Astrocyte (in vitro differentiated cells and primary cell): ENCODE measurements at regions not wholly inside any gene's neighbourhood (a gene's known extent, or its start where the extent isn't known, plus 50 kb on each side); places are given as distances from the start of the nearest gene placed in this dataset.
A peak's percentile ranks its signal among the peaks of the same experiment; 100 is the strongest.

ENCODE experiments used
- DNase-seq: peaks from one replicate; pipeline ENCODE4 v3.0.0-alpha.2; 2010; ENCODE audit warnings: low read depth
- FAIRE-seq: peaks from 2 replicates; lab custom pipeline; 2011; peaks lifted over from hg19 to GRCh38; lab: Jason Lieb, UNC
- H2AFZ ChIP-seq: 2 replicates; pipeline ENCODE4 v1.6.0; 2012; ENCODE audit warnings: low read depth, low read length, inconsistent platforms
- H3K27ac ChIP-seq: 2 replicates; pipeline ENCODE4 v1.5.1; 2011; ENCODE audit warnings: low read depth, low read length, inconsistent platforms
- H3K27me3 ChIP-seq: 2 replicates; pipeline ENCODE4 v1.6.0; 2011; ENCODE audit warnings: low read length, inconsistent platforms; ENCODE audit not compliant: insufficient read depth
- H3K36me3 ChIP-seq: 2 replicates; pipeline ENCODE4 v1.5.1; 2011; ENCODE audit warnings: low read length, inconsistent platforms; ENCODE audit not compliant: insufficient read depth
- H3K4me1 ChIP-seq: 2 replicates; pipeline ENCODE4 v1.5.1; 2011; ENCODE audit warnings: low read length, inconsistent platforms; ENCODE audit not compliant: insufficient read depth
- H3K4me2 ChIP-seq: 2 replicates; pipeline ENCODE4 v1.6.0; 2012; ENCODE audit warnings: low read length, inconsistent platforms
- H3K4me3 ChIP-seq: 2 replicates; pipeline ENCODE4 v1.5.1; 2011; ENCODE audit warnings: low read depth, mild to moderate bottlenecking, low read length, inconsistent platforms; ENCODE audit not compliant: insufficient read depth
- H3K79me2 ChIP-seq: 2 replicates; pipeline ENCODE4 v1.6.0; 2012; ENCODE audit warnings: mild to moderate bottlenecking, low read length, inconsistent platforms; ENCODE audit not compliant: insufficient read depth
- H3K9ac ChIP-seq: 2 replicates; pipeline ENCODE4 v1.6.0; 2012; ENCODE audit warnings: mild to moderate bottlenecking, low read length, inconsistent platforms
- H3K9me3 ChIP-seq: 2 replicates; pipeline ENCODE4 v1.5.1; 2012; ENCODE audit warnings: low read depth, mild to moderate bottlenecking, low read length, inconsistent platforms; ENCODE audit not compliant: insufficient read depth
- H4K20me1 ChIP-seq: 2 replicates; pipeline ENCODE4 v1.6.0; 2012; ENCODE audit warnings: low read length, inconsistent platforms; ENCODE audit not compliant: insufficient read depth
- H3K27ac Mint-ChIP-seq: one replicate; pipeline ENCODE4 v1.8.0; 2021; ENCODE audit warnings: mild to moderate bottlenecking, mixed read lengths; ENCODE audit not compliant: unreplicated experiment
- H3K27me3 Mint-ChIP-seq: one replicate; pipeline ENCODE4 v1.8.0; 2021; ENCODE audit warnings: low read depth, mixed read lengths; ENCODE audit not compliant: unreplicated experiment
- H3K36me3 Mint-ChIP-seq: one replicate; pipeline ENCODE4 v1.8.0; 2021; ENCODE audit warnings: low read depth, mixed read lengths; ENCODE audit not compliant: unreplicated experiment
- H3K4me1 Mint-ChIP-seq: one replicate; pipeline ENCODE4 v1.8.0; 2021; ENCODE audit warnings: low read depth, mixed read lengths; ENCODE audit not compliant: unreplicated experiment
- H3K4me3 Mint-ChIP-seq: one replicate; pipeline ENCODE4 v1.8.0; 2021; ENCODE audit warnings: mild to moderate bottlenecking, moderate library complexity, mixed read lengths; ENCODE audit not compliant: unreplicated experiment
- H3K9me3 Mint-ChIP-seq: one replicate; pipeline ENCODE4 v1.8.0; 2021; ENCODE audit warnings: mild to moderate bottlenecking, mixed read lengths; ENCODE audit not compliant: unreplicated experiment
- CTCF ChIP-seq: IDR thresholded peaks from 2 replicates; pipeline ENCODE4 v1.5.1; 2011; ENCODE audit warnings: low read depth, mild to moderate bottlenecking, inconsistent platforms, low read length, moderate library complexity; ENCODE audit not compliant: insufficient read depth
- EZH2 ChIP-seq: IDR thresholded peaks from 2 replicates; pipeline ENCODE4 v1.6.1; 2012; ENCODE audit warnings: mild to moderate bottlenecking, low read length, inconsistent platforms; ENCODE audit not compliant: insufficient read depth

DNA sequence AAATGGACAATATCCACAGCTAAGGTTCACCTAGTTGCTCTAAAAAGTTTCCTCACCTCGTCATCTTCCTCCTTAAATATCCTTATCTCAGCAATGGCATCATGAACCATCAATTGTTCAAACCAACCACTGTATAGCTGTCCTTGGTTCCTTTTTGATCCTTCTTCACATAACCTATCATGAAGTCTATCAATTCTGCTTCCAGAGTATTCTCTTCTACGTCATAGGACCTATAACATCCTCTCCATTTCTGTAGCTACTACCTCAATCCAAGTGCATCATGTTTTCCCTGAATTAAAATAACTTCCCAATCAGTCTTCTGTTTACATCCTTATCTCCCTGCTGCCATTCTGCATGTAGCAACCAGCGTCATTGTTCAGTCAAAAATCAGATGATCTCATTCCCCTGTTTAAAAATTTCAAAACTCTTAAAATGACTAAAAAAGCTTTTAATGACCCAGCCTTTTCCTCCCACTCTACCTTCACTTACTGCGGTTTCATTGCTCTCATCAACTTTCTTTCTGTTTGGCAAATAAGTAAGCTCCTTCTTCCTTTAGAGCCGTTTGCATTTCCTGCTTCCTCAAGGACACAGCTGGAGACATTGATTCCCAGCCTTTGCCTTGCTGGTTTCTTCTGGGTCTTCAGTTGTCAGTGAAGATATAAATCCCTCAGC is 223.9 kb upstream of the MIR17HG start:
- peaks cover 7% of the 10 kb centered on the region for H3K4me1 Mint-ChIP-seq
- no peaks in the 10 kb centered on the region for H3K36me3 Mint-ChIP-seq
- H3K4me3 ChIP-seq: no peak overlapping the region
- no peak overlapping the region for H3K9ac ChIP-seq
- H3K36me3 ChIP-seq: no peaks in the 10 kb centered on the region
- TF ChIP-seq CTCF (no peak), EZH2 (no peak)
- H3K9me3 Mint-ChIP-seq: no peaks in the 10 kb centered on the region
- no peaks in the 10 kb centered on the region for H3K79me2 ChIP-seq
- DNase-seq (peak; percentile 3), FAIRE-seq (no peak)
- no peak overlapping the region for H3K4me2 ChIP-seq
- no peak overlapping the region for H3K27ac ChIP-seq
- H3K4me1 ChIP-seq: no peaks in the 10 kb centered on the region
- H3K27me3 ChIP-seq: no peaks in the 10 kb centered on the region
- no peak overlapping the region for H3K4me3 Mint-ChIP-seq
- H3K9me3 ChIP-seq: no peaks in the 10 kb centered on the region
- peak overlapping the region; percentile 23 for H3K27ac Mint-ChIP-seq
- H4K20me1 ChIP-seq: no peaks in the 10 kb centered on the region
- no peak overlapping the region for H2AFZ ChIP-seq
- H3K27me3 Mint-ChIP-seq: no peaks in the 10 kb centered on the region

DNA sequence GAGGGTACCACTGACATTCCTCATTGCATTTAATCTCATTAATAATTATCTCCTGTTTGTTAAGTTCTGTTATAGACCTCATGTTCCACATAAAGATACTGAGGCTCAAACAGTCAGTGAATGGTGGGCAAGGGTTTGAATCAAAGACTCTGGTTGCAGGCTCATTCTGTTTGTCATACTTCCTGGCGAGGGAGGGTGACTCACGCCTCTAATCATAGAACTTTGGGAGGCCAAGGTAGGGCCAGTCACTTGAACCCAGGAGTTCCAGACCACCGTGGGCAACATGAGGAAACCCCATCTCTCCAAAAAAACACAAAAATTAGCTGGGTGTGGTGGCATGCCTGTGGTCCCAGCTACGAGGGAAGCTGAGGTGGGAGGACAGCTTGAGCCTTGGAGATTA is 220.7 kb upstream of the MIR17HG start:
- H3K4me2 ChIP-seq: peak overlapping the region; percentile 24
- no peaks in the 10 kb centered on the region for H3K27me3 ChIP-seq
- H2AFZ ChIP-seq: no peak overlapping the region
- no peaks in the 10 kb centered on the region for H4K20me1 ChIP-seq
- no peaks in the 10 kb centered on the region for H3K9me3 ChIP-seq
- Mint-ChIP-seq H3K4me1 (peaks cover 7% of the 10 kb centered on the region), H3K9me3 (no peaks in the 10 kb centered on the region), H3K4me3 (no peak overlapping the region), H3K36me3 (no peaks in the 10 kb centered on the region), H3K27ac (no peak overlapping the region), H3K27me3 (no peaks in the 10 kb centered on the region)
- no peaks in the 10 kb centered on the region for H3K36me3 ChIP-seq
- no peaks in the 10 kb centered on the region for H3K4me1 ChIP-seq
- DNase-seq (peak; percentile 36), FAIRE-seq (no peak)
- H3K4me3 ChIP-seq: no peak overlapping the region
- TF ChIP-seq EZH2 (no peak), CTCF (no peak)
- no peaks in the 10 kb centered on the region for H3K79me2 ChIP-seq
- H3K9ac ChIP-seq: no peak overlapping the region
- H3K27ac ChIP-seq: no peak overlapping the region

- H3K36me3 Mint-ChIP-seq: no peaks in the 10 kb centered on the region
- no peak overlapping the region for H3K27ac Mint-ChIP-seq
- H3K4me3 Mint-ChIP-seq: no peak overlapping the region
- Histone ChIP-seq H3K27ac (no peak overlapping the region), H2AFZ (no peak overlapping the region), H3K4me1 (no peaks in the 10 kb centered on the region), H3K36me3 (no peaks in the 10 kb centered on the region), H3K4me3 (no peak overlapping the region), H3K4me2 (no peak overlapping the region), H4K20me1 (no peaks in the 10 kb centered on the region), H3K9ac (no peak overlapping the region), H3K9me3 (no peaks in the 10 kb centered on the region), H3K79me2 (no peaks in the 10 kb centered on the region), H3K27me3 (no peaks in the 10 kb centered on the region)
- no peak for TF ChIP-seq CTCF
- FAIRE-seq: no peak
- no peaks in the 10 kb centered on the region for H3K9me3 Mint-ChIP-seq
- no peaks in the 10 kb centered on the region for H3K27me3 Mint-ChIP-seq
- H3K4me1 Mint-ChIP-seq: peaks cover 7% of the 10 kb centered on the region
- peak; percentile 35 for DNase-seq
Measured at GRCh38 chr13:91127995-91128394, 219.5 kb upstream of the MIR17HG start.
